Astrocyte of the cerebellum (primary cell): ENCODE measurements at regions not wholly inside any gene's neighbourhood (a gene's known extent, or its start where the extent isn't known, plus 50 kb on each side); places are given as distances from the start of the nearest gene placed in this dataset.
"Not testable (repeated sequence)": the region's sequence is repeated elsewhere in the genome, so short reads cannot be mapped to it uniquely, and the experiment has no call there.

Experiments used
- DNase-seq: peaks from one replicate; pipeline ENCODE4 v3.0.0-alpha.2; 2011; ENCODE audit warnings: low read depth
- H3K4me3 ChIP-seq: 2 replicates; pipeline ENCODE4 v1.5.1; 2011; ENCODE audit warnings: mild to moderate bottlenecking, low read depth, low read length, moderate library complexity
- in situ Hi-C: cut with HindIII; loops from 2 replicates; pipeline ENCODE4 v1.10.0; 2017; ENCODE audit warnings: low sequenced_read_pairs
- TF ChIP-seq, protein P1 (sequence below): IDR thresholded peaks from 2 replicates; pipeline ENCODE4 v1.5.1; 2012; ENCODE audit warnings: low read length, low read depth, moderate library complexity, mild to moderate bottlenecking; ENCODE audit errors: missing control alignments

GRCh38 chr5:63085561-63085960, 506.9 kb downstream of the LRRC70 start:
- TF ChIP-seq, protein P1, sequence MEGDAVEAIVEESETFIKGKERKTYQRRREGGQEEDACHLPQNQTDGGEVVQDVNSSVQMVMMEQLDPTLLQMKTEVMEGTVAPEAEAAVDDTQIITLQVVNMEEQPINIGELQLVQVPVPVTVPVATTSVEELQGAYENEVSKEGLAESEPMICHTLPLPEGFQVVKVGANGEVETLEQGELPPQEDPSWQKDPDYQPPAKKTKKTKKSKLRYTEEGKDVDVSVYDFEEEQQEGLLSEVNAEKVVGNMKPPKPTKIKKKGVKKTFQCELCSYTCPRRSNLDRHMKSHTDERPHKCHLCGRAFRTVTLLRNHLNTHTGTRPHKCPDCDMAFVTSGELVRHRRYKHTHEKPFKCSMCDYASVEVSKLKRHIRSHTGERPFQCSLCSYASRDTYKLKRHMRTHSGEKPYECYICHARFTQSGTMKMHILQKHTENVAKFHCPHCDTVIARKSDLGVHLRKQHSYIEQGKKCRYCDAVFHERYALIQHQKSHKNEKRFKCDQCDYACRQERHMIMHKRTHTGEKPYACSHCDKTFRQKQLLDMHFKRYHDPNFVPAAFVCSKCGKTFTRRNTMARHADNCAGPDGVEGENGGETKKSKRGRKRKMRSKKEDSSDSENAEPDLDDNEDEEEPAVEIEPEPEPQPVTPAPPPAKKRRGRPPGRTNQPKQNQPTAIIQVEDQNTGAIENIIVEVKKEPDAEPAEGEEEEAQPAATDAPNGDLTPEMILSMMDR: no peak
- in situ Hi-C loops: no loop called here
- no peak overlapping the region for H3K4me3 ChIP-seq
- no peak for DNase-seq

GRCh38 chr5:63083689-63084088, 505.1 kb downstream of the LRRC70 start:
- in situ Hi-C loops, H3K4me3 ChIP-seq, DNase-seq: not testable (repeated sequence)

- in situ Hi-C loops: no loop called here
- no peak for DNase-seq
- H3K4me3 ChIP-seq: no peak overlapping the region
- TF ChIP-seq, protein P1: no peak
Observed at GRCh38 chr5:63081402-63081801, 502.8 kb downstream of the LRRC70 start.

- no peak overlapping the region for H3K4me3 ChIP-seq
- DNase-seq: no peak
- TF ChIP-seq, protein P1: no peak
- in situ Hi-C loops: no loop called here
Observed at GRCh38 chr5:63070001-63070400, 491.4 kb downstream of the LRRC70 start.

GRCh38 chr5:63055421-63055820, 476.8 kb downstream of the LRRC70 start:
- DNase-seq: no peak
- in situ Hi-C loops: no loop called here
- H3K4me3 ChIP-seq: no peak overlapping the region
- TF ChIP-seq, protein P1: no peak

DNA sequence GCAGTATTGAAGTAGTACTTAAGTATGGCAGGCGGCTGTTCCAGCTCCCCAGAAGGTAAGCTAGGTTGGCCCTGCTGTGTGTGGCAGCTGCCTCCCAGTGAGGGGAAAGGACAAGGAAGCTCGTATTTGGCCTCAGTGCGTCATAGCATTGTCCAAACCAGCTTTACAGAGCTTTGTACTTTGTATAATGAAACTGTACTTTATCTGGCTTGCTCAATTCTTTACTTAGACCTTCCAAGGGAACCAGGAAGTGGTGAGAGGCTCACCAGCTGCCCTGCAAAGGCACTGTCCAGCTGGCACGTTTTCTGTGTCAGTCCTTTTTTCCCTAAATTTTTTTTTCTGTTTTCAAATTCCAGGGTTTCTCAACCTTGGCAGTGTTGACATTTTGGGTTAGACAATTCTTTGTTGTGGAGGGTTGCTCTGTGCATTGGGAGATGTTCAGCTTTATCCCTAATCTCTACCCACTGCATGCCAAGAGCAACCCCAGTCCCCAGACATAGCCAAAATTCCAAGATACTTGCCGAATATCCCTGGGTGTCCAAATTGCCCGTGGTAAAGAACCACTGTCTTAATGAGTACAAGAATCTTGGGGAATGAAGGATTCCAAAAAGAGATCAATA, 474.5 kb downstream of the LRRC70 start:
- DNase-seq: no peak
- in situ Hi-C loops: no loop called here

DNA sequence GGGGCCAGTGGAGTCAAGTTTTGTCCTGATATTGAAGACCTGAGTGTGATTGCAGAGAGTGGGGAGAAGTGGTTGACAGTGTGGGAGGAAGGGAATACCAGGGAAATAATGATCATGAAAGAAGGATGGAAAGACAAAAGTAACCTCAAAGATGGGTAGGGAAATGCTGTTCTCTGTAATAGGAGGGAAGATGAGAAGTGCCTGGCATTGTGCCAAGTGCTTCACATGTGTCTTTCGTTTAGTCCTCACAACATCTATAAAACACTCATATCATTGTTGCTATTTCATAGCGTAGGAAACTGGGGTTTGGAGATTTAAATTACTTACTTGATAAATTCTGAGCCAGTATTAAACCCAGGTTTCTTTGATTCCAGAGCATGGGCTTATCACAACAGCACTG, 472.3 kb downstream of the LRRC70 start:
- DNase-seq: no peak
- in situ Hi-C loops: no loop called here
- no peak overlapping the region for H3K4me3 ChIP-seq
- TF ChIP-seq, protein P1: no peak

More for the DNA sequence above, 474.5 kb downstream of the LRRC70 start:
- H3K4me3 ChIP-seq: no peak overlapping the region
- TF ChIP-seq, protein P1: no peak
